ENCODE measurements at regions not wholly inside any gene's neighbourhood (a gene's known extent, or its start where the extent isn't known, plus 50 kb on each side); places are given as distances from the start of the nearest gene placed in this dataset.

- no peak overlapping the region for H3K4me3 Mint-ChIP-seq
- H3K4me1 Mint-ChIP-seq, result no peaks in the 10 kb centered on the region
- no peaks in the 10 kb centered on the region for H3K9me3 Mint-ChIP-seq
- no peak for DNase-seq
- peaks cover 69% of the 10 kb centered on the region for H3K27me3 Mint-ChIP-seq
- no peak overlapping the region for H3K27ac Mint-ChIP-seq
- no peaks in the 10 kb centered on the region for H3K36me3 Mint-ChIP-seq
Measured at GRCh38 chr6:2507521-2508037, 243.1 kb downstream of the MYLK4 start.

- no peak overlapping the region for H3K4me3 Mint-ChIP-seq
- H3K4me1 Mint-ChIP-seq, result no peaks in the 10 kb centered on the region
- no peak overlapping the region for H3K27ac Mint-ChIP-seq
- no peaks in the 10 kb centered on the region for H3K9me3 Mint-ChIP-seq
- H3K36me3 Mint-ChIP-seq, result no peaks in the 10 kb centered on the region
- H3K27me3 Mint-ChIP-seq, result peaks cover 69% of the 10 kb centered on the region
- no peak for DNase-seq
Measured at GRCh38 chr6:2507016-2507415, 243.7 kb downstream of the MYLK4 start.

- Mint-ChIP-seq H3K4me1 (no peaks in the 10 kb centered on the region), H3K9me3 (no peaks in the 10 kb centered on the region), H3K4me3 (no peak overlapping the region), H3K36me3 (no peaks in the 10 kb centered on the region), H3K27me3 (peaks cover 64% of the 10 kb centered on the region), H3K27ac (no peak overlapping the region)
- DNase-seq, result no peak
Measured at GRCh38 chr6:2505624-2506023, 245.1 kb downstream of the MYLK4 start.

GRCh38 chr6:2504495-2505064 lies 246.1 kb downstream of the MYLK4 start:
- Mint-ChIP-seq H3K4me1 (no peaks in the 10 kb centered on the region), H3K9me3 (no peaks in the 10 kb centered on the region), H3K4me3 (no peak overlapping the region), H3K27ac (no peak overlapping the region), H3K27me3 (peaks cover 56% of the 10 kb centered on the region), H3K36me3 (no peaks in the 10 kb centered on the region)
- DNase-seq, result no peak

- H3K27me3 Mint-ChIP-seq, result peaks cover 50% of the 10 kb centered on the region
- no peak overlapping the region for H3K27ac Mint-ChIP-seq
- H3K4me3 Mint-ChIP-seq, result no peak overlapping the region
- no peaks in the 10 kb centered on the region for H3K9me3 Mint-ChIP-seq
- H3K4me1 Mint-ChIP-seq, result no peaks in the 10 kb centered on the region
- DNase-seq, result no peak
- H3K36me3 Mint-ChIP-seq, result no peaks in the 10 kb centered on the region
Measured at GRCh38 chr6:2503816-2504494, 246.8 kb downstream of the MYLK4 start.

- no peaks in the 10 kb centered on the region for H3K9me3 Mint-ChIP-seq
- H3K4me1 Mint-ChIP-seq, result no peaks in the 10 kb centered on the region
- no peaks in the 10 kb centered on the region for H3K36me3 Mint-ChIP-seq
- no peak overlapping the region for H3K4me3 Mint-ChIP-seq
- no peak overlapping the region for H3K27ac Mint-ChIP-seq
- H3K27me3 Mint-ChIP-seq, result peaks cover 43% of the 10 kb centered on the region
- no peak for DNase-seq
Measured at GRCh38 chr6:2502998-2503674, 247.6 kb downstream of the MYLK4 start.

- no peaks in the 10 kb centered on the region for H3K9me3 Mint-ChIP-seq
- DNase-seq, result no peak
- no peak overlapping the region for H3K27ac Mint-ChIP-seq
- peaks cover 36% of the 10 kb centered on the region for H3K27me3 Mint-ChIP-seq
- H3K4me1 Mint-ChIP-seq, result no peaks in the 10 kb centered on the region
- no peaks in the 10 kb centered on the region for H3K36me3 Mint-ChIP-seq
- no peak overlapping the region for H3K4me3 Mint-ChIP-seq
Measured at GRCh38 chr6:2502096-2502997, 248.4 kb downstream of the MYLK4 start.

- peaks cover 10% of the 10 kb centered on the region for H3K27me3 Mint-ChIP-seq
- no peaks in the 10 kb centered on the region for H3K36me3 Mint-ChIP-seq
- H3K27ac Mint-ChIP-seq, result no peak overlapping the region
- no peaks in the 10 kb centered on the region for H3K9me3 Mint-ChIP-seq
- H3K4me3 Mint-ChIP-seq, result no peak overlapping the region
- DNase-seq, result no peak
- no peaks in the 10 kb centered on the region for H3K4me1 Mint-ChIP-seq
Measured at GRCh38 chr6:2497922-2498623, 252.6 kb downstream of the MYLK4 start.

GRCh38 chr6:2496291-2496690 lies 250.9 kb upstream of the GMDS start:
- H3K36me3 Mint-ChIP-seq, result no peaks in the 10 kb centered on the region
- peaks cover 10% of the 10 kb centered on the region for H3K27me3 Mint-ChIP-seq
- no peak for DNase-seq
- H3K9me3 Mint-ChIP-seq, result no peaks in the 10 kb centered on the region
- H3K4me1 Mint-ChIP-seq, result no peaks in the 10 kb centered on the region
- H3K4me3 Mint-ChIP-seq, result no peak overlapping the region
- no peak overlapping the region for H3K27ac Mint-ChIP-seq

- Mint-ChIP-seq H3K27me3 (peaks cover 10% of the 10 kb centered on the region), H3K9me3 (no peaks in the 10 kb centered on the region), H3K4me1 (no peaks in the 10 kb centered on the region), H3K27ac (no peak overlapping the region), H3K36me3 (no peaks in the 10 kb centered on the region), H3K4me3 (no peak overlapping the region)
- no peak for DNase-seq
Measured at GRCh38 chr6:2492686-2493523, 247.5 kb upstream of the GMDS start.

GRCh38 chr6:2491137-2491536 lies 245.7 kb upstream of the GMDS start:
- no peaks in the 10 kb centered on the region for H3K4me1 Mint-ChIP-seq
- no peaks in the 10 kb centered on the region for H3K27me3 Mint-ChIP-seq
- H3K9me3 Mint-ChIP-seq, result no peaks in the 10 kb centered on the region
- H3K4me3 Mint-ChIP-seq, result no peak overlapping the region
- H3K27ac Mint-ChIP-seq, result no peak overlapping the region
- no peak for DNase-seq
- no peaks in the 10 kb centered on the region for H3K36me3 Mint-ChIP-seq

- DNase-seq, result no peak
- no peaks in the 10 kb centered on the region for H3K36me3 Mint-ChIP-seq
- no peaks in the 10 kb centered on the region for H3K9me3 Mint-ChIP-seq
- H3K4me1 Mint-ChIP-seq, result no peaks in the 10 kb centered on the region
- H3K4me3 Mint-ChIP-seq, result no peak overlapping the region
- no peaks in the 10 kb centered on the region for H3K27me3 Mint-ChIP-seq
- H3K27ac Mint-ChIP-seq, result no peak overlapping the region
Measured at GRCh38 chr6:2488578-2488977, 243.2 kb upstream of the GMDS start.

GRCh38 chr6:2485116-2485515 lies 239.7 kb upstream of the GMDS start:
- H3K4me1 Mint-ChIP-seq, result no peaks in the 10 kb centered on the region
- H3K9me3 Mint-ChIP-seq, result peaks cover 7% of the 10 kb centered on the region
- no peaks in the 10 kb centered on the region for H3K36me3 Mint-ChIP-seq
- no peak overlapping the region for H3K4me3 Mint-ChIP-seq
- H3K27me3 Mint-ChIP-seq, result no peaks in the 10 kb centered on the region
- no peak for DNase-seq
- no peak overlapping the region for H3K27ac Mint-ChIP-seq

- DNase-seq, result no peak
- H3K27me3 Mint-ChIP-seq, result peaks cover 3% of the 10 kb centered on the region
- no peaks in the 10 kb centered on the region for H3K36me3 Mint-ChIP-seq
- H3K9me3 Mint-ChIP-seq, result peaks cover 7% of the 10 kb centered on the region
- H3K4me3 Mint-ChIP-seq, result no peak overlapping the region
- H3K4me1 Mint-ChIP-seq, result no peaks in the 10 kb centered on the region
- no peak overlapping the region for H3K27ac Mint-ChIP-seq
Measured at GRCh38 chr6:2482773-2483172, 237.4 kb upstream of the GMDS start.

Measured in activated naive CD8-positive, alpha-beta T cell treated with anti-CD3 and anti-CD28 coated beads for 36 hours (primary cell).